Suprapubic skin (tissue), 3 donors: ENCODE measurements at regions not wholly inside any gene's neighbourhood (a gene's known extent, or its start where the extent isn't known, plus 50 kb on each side); places are given as distances from the start of the nearest gene placed in this dataset.

Source experiments
- EP300 ChIP-seq: sonication (generic); formaldehyde crosslinking; IDR thresholded peaks from one replicate; pipeline ENCODE4 v1.6.1; 2017; ENCODE audit warnings: antibody characterized with exemption
- POLR2A ChIP-seq, 2 donors: fragments of 450-650 bp; IDR thresholded peaks; one replicate each; pipeline ENCODE4 v1.6.1; 2017; ENCODE audit warnings: antibody characterized with exemption in 2 of 2, mild to moderate bottlenecking in 2 of 2, moderate library complexity in 2 of 2
- TF ChIP-seq, protein P1 (sequence below), 2 donors: fragments of 200-600 bp in 1 of 2; fragments of 450-650 bp in 1 of 2; sonication (generic) in 1 of 2; IDR thresholded peaks; one replicate each; pipeline ENCODE4 v1.5.1; 2016 to 2019; ENCODE audit warnings: antibody characterized with exemption in 2 of 2, mild to moderate bottlenecking in 1 of 2, moderate library complexity in 1 of 2

DNA sequence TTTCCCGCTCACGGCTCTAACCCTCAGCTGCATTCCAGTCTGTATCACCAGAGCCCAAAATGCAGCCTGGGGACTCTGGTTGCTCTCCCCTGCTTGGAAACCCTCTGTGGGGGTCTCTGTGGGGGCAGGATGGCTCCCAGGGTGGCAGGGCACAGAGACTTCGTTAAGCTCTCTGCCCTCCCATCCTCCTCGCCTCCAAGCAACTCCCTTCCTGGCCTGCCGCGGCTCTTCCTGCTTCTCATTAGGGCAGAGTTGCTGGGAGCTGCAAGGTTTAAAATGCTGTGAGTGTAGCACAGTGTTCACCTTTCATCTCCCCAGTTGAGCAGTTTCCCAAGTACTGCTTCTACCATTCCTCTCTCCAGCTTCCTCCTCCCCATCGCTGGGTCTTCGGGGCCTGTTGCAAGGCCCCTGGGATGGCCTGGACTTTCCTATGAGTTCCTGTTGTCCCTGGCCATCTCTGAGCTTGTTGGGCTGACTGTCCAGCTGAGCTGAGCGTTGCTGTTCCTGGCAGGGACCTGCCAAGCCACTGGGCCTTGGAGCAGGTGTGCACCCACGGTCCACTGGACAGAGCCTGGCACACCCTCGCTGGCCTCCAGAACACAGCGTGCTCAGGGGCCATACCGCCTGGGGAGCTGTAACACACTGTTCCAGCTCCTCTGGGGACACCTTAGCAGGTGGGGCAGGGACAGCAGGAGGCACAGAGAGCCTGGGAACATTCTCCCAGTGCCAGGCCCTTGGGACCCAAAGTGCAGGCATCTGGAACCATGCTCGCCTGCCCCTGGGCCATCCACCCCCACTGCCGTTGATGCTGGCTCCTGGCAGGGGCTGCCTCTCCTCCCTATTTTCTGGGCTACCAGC lies 188.4 kb downstream of the C9orf50 start:
- TF ChIP-seq, protein P1, sequence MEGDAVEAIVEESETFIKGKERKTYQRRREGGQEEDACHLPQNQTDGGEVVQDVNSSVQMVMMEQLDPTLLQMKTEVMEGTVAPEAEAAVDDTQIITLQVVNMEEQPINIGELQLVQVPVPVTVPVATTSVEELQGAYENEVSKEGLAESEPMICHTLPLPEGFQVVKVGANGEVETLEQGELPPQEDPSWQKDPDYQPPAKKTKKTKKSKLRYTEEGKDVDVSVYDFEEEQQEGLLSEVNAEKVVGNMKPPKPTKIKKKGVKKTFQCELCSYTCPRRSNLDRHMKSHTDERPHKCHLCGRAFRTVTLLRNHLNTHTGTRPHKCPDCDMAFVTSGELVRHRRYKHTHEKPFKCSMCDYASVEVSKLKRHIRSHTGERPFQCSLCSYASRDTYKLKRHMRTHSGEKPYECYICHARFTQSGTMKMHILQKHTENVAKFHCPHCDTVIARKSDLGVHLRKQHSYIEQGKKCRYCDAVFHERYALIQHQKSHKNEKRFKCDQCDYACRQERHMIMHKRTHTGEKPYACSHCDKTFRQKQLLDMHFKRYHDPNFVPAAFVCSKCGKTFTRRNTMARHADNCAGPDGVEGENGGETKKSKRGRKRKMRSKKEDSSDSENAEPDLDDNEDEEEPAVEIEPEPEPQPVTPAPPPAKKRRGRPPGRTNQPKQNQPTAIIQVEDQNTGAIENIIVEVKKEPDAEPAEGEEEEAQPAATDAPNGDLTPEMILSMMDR (IDR thresholded peaks at IDR 0.05) = no peak
- TF ChIP-seq EP300 (no peak), POLR2A (IDR thresholded peaks at IDR 0.05) (no peak)
